Gastrocnemius medialis (tissue), 4 donors: ENCODE measurements at regions not wholly inside any gene's neighbourhood (a gene's known extent, or its start where the extent isn't known, plus 50 kb on each side); places are given as distances from the start of the nearest gene placed in this dataset.

Experiments used
- ATAC-seq, 2 donors: fragments of 150-250 bp; one replicate each; pipeline ENCODE4 v1.9.1; 2016
- DNase-seq, 2 donors: peaks; one replicate each; pipeline ENCODE4 v3.0.0-alpha.2; 2019
- H3K27ac ChIP-seq, 4 donors: fragments of 200-600 bp; sonication (generic); 1 replicate in 1 of 4; 2 replicates in 3 of 4; pipeline ENCODE4 v1.5.1; 2016 to 2018; ENCODE audit warnings: mild to moderate bottlenecking in 2 of 4, moderate library complexity in 1 of 4
- H3K27me3 ChIP-seq, 3 donors: fragments of 200-600 bp; sonication (generic) in 2 of 3; 1 replicate in 1 of 3; 2 replicates in 2 of 3; pipeline versions ENCODE4 v1.5.1 to v1.6.0; 2016 to 2019; ENCODE audit warnings: mild to moderate bottlenecking in 1 of 3, moderate library complexity in 1 of 3
- H3K36me3 ChIP-seq, 2 donors: fragments of 200-600 bp; sonication (generic) in 1 of 2; one replicate each; pipeline ENCODE4 v1.5.1; 2017 to 2018
- H3K4me1 ChIP-seq, 2 donors: fragments of 200-600 bp; sonication (generic) in 1 of 2; one replicate each; pipeline ENCODE4 v1.5.1; 2016 to 2017; ENCODE audit warnings: mild to moderate bottlenecking in 2 of 2
- H3K4me3 ChIP-seq, 4 donors: fragments of 200-600 bp; sonication (generic) in 3 of 4; 1 replicate in 1 of 4; 2 replicates in 3 of 4; pipeline ENCODE4 v1.5.1; 2016 to 2019; ENCODE audit warnings: mild to moderate bottlenecking in 2 of 4
- H3K9me3 ChIP-seq, 3 donors: fragments of 200-600 bp; sonication (generic) in 2 of 3; 1 replicate in 1 of 3; 2 replicates in 2 of 3; pipeline ENCODE4 v1.5.1; 2016 to 2019
- POLR2A ChIP-seq, 2 donors: fragments of 450-650 bp; IDR thresholded peaks; one replicate each; pipeline ENCODE4 v1.6.1; 2017; ENCODE audit warnings: antibody characterized with exemption in 2 of 2, mild to moderate bottlenecking in 2 of 2, moderate library complexity in 2 of 2
- in situ Hi-C, 4 donors: fragments of 200-750 bp; cut with MboI; loops; one replicate each; pipeline versions ENCODE4 v1.15.0 to v1.8.0; 2017; ENCODE audit warnings: low sequenced_read_pairs in 4 of 4
- intact Hi-C: fragments of 100-400 bp; cut with DNase I; formaldehyde crosslinking; loops from one replicate; pipeline ENCODE4 v1.15.1; 2023; ENCODE audit warnings: low total_unique reads
- TF ChIP-seq, protein P1 (sequence below), 5 experiments: fragments of 450-650 bp in 3 of 5; fragments of 200-600 bp in 2 of 5; sonication (generic) in 2 of 5; IDR thresholded peaks in 4 of 5; conservative IDR thresholded peaks in 1 of 5; 1 replicate in 4 of 5; 2 replicates in 1 of 5; pipeline ENCODE4 v1.5.1; 2016 to 2019; ENCODE audit warnings: antibody characterized with exemption in 5 of 5, mild to moderate bottlenecking in 3 of 5, moderate library complexity in 3 of 5

DNA sequence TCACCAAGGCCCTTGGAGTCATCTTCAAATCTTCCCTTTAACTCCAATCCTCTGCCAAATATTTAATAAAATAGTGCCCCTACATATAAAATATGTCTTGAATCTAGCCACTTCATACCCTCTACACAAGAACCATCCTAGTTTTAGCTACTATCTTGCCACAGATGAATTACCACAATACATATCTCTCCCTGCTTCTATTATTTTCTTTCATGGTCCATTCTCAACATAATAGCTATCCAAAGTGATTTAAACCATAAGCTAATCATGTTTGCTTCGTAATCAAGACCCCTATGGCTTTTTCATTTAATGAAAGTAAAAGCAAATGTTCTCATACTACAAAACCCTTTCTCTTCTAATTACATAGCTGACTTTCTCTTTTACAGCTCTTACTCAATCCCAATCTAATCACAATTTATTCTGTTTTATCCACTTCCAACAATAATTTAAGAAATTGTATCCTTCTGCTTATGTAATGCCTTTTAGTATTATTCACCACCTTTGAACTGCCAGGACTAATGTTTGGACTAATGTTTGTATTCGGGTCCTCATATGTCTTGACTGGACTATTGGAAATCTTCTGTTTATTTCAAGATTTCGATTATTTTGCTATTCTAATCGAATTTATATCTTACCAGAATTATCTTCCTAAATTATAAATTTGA lies 412.0 kb downstream of the SLITRK1 start:
- in situ Hi-C loops, result no loop called here

DNA sequence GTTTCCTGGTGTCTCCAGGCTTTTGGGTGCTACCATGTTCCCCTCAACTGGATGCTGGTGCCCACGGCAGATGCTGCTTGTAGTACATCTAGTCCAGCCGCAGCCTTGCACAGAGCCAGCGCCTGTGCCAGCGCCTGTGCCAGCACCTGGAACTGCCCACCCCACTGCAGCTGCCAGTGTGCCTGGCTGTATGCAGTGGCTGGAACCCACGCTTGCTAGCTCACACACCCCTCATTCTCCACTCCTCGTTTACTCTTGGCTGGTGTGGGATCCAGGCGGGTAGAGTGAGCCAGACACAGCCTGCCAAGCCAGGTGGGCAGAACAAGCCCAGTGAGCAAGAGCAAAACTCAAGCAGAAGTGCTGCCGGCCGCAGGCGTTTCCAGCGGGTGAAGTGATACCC lies 428.6 kb downstream of the SLITRK1 start:
- Histone ChIP-seq H3K4me3 (no peak overlapping the region), H3K4me1 (no peaks in the 10 kb centered on the region), H3K27ac (no peak overlapping the region), H3K36me3 (no peaks in the 10 kb centered on the region), H3K27me3 (no peaks in the 10 kb centered on the region), H3K9me3 (no peaks in the 10 kb centered on the region)
- TF ChIP-seq, protein P1, sequence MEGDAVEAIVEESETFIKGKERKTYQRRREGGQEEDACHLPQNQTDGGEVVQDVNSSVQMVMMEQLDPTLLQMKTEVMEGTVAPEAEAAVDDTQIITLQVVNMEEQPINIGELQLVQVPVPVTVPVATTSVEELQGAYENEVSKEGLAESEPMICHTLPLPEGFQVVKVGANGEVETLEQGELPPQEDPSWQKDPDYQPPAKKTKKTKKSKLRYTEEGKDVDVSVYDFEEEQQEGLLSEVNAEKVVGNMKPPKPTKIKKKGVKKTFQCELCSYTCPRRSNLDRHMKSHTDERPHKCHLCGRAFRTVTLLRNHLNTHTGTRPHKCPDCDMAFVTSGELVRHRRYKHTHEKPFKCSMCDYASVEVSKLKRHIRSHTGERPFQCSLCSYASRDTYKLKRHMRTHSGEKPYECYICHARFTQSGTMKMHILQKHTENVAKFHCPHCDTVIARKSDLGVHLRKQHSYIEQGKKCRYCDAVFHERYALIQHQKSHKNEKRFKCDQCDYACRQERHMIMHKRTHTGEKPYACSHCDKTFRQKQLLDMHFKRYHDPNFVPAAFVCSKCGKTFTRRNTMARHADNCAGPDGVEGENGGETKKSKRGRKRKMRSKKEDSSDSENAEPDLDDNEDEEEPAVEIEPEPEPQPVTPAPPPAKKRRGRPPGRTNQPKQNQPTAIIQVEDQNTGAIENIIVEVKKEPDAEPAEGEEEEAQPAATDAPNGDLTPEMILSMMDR (IDR thresholded peaks at IDR 0.05 in 4 of 5, conservative IDR thresholded peaks at IDR 0.05 in 1 of 5), result no peak
- no peak for TF ChIP-seq POLR2A (IDR thresholded peaks at IDR 0.05)
- ATAC-seq (no peak), DNase-seq (no peak)
- intact Hi-C loops (no loop called here), in situ Hi-C loops (no loop called here)

More for the DNA sequence above, 412.0 kb downstream of the SLITRK1 start:
- no peaks in the 10 kb centered on the region for H3K4me1 ChIP-seq
- H3K9me3 ChIP-seq, result no peaks in the 10 kb centered on the region
- H3K36me3 ChIP-seq, result no peaks in the 10 kb centered on the region
- intact Hi-C loops, result no loop called here
- H3K4me3 ChIP-seq, result no peak overlapping the region
- no peak for ATAC-seq
- TF ChIP-seq, protein P1 (IDR thresholded peaks at IDR 0.05 in 4 of 5, conservative IDR thresholded peaks at IDR 0.05 in 1 of 5), result no peak
- no peak for TF ChIP-seq POLR2A (IDR thresholded peaks at IDR 0.05)
- no peaks in the 10 kb centered on the region for H3K27me3 ChIP-seq
- DNase-seq, result no peak
- no peak overlapping the region for H3K27ac ChIP-seq

DNA sequence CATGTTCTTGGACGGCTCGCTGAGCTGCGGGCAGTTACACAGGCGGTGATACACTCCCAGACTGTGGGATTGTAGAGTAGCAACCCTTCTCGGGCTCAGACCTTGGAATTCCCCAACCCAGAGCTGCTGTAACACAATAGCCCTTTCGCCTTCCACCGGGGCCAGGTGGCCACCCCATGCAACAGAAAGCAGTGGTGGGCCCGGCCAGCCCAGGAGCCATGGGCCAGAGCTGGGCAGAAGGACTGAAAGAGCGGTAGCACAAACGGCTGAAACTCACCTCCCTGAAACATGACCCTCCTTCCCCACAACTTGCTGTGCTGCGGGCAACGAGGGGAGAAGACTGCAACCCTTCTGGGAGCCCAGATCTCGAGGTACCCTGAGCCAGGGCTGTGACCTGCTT lies 429.0 kb downstream of the SLITRK1 start:
- no peak for DNase-seq

DNA sequence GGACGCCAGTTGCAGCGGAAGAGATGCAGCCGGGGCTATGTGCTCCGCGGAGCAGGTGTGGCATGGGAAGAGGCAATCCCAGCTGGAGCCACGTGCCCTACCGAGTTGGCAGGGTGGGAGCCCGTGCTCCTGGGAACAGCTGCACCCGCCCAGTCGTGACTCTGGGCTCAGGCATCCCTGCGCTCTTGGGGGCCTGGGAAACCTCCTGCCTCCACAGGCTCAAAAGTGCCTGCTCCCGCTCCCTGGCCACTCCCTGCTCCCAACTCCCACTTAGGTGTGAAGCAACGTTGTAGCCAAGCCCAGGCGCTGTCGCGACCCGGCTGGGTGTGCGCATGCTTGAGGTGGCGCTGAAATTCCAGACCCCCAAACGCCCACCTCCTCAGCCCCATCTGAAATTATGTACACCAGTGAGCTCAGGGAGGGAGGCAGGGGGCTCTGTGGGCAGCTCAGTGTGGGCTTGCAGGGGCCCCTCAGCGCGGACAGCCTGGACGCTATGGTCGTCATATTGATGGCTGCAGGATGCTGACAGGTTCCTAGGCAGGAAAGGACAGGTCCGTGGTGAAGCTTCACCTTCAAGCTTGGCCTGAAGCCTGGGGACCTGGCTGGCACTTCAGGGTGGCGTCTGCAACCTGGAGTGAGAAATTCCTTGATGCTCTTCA lies 429.9 kb downstream of the SLITRK1 start:
- H3K27me3 ChIP-seq, result no peaks in the 10 kb centered on the region
- H3K4me1 ChIP-seq, result no peaks in the 10 kb centered on the region
- ATAC-seq (no peak), DNase-seq (no peak)
- no peaks in the 10 kb centered on the region for H3K9me3 ChIP-seq
- TF ChIP-seq, protein P1 (IDR thresholded peaks at IDR 0.05 in 4 of 5, conservative IDR thresholded peaks at IDR 0.05 in 1 of 5), result no peak
- TF ChIP-seq POLR2A (IDR thresholded peaks at IDR 0.05), result no peak
- no peak overlapping the region for H3K4me3 ChIP-seq
- intact Hi-C loops (no loop called here), in situ Hi-C loops (no loop called here)
- H3K36me3 ChIP-seq, result no peaks in the 10 kb centered on the region
- no peak overlapping the region for H3K27ac ChIP-seq

More for the DNA sequence above, 429.0 kb downstream of the SLITRK1 start:
- Histone ChIP-seq H3K4me3 (no peak overlapping the region), H3K36me3 (no peaks in the 10 kb centered on the region), H3K27ac (no peak overlapping the region), H3K4me1 (no peaks in the 10 kb centered on the region), H3K27me3 (no peaks in the 10 kb centered on the region), H3K9me3 (no peaks in the 10 kb centered on the region)
- ATAC-seq, result no peak
- TF ChIP-seq, protein P1 (IDR thresholded peaks at IDR 0.05 in 4 of 5, conservative IDR thresholded peaks at IDR 0.05 in 1 of 5), result no peak
- TF ChIP-seq POLR2A (IDR thresholded peaks at IDR 0.05), result no peak
- in situ Hi-C loops (no loop called here), intact Hi-C loops (no loop called here)
